Upper lobe of left lung (tissue), 6 donors: ENCODE measurements at regions not wholly inside any gene's neighbourhood (a gene's known extent, or its start where the extent isn't known, plus 50 kb on each side); places are given as distances from the start of the nearest gene placed in this dataset.

Experiments used
- ATAC-seq, 2 donors: fragments of 200-7000 bp; cut with Tn5 transposase; one replicate each; pipeline ENCODE4 v1.9.1; 2022; ENCODE audit warnings: mild to moderate bottlenecking in 2 of 2, moderate library complexity in 2 of 2; ENCODE audit not compliant: low FRiP score in 2 of 2
- DNase-seq, 2 donors: peaks; one replicate each; pipeline ENCODE4 v3.0.0-alpha.2; 2019 to 2020
- H3K27ac ChIP-seq, 4 donors: fragments of 200-600 bp; sonication (generic); one replicate each; pipeline ENCODE4 v1.5.1; 2016 to 2019
- H3K27me3 ChIP-seq, 4 donors: fragments of 200-600 bp; sonication (generic); one replicate each; pipeline ENCODE4 v1.5.1; 2017 to 2019
- H3K36me3 ChIP-seq, 4 donors: fragments of 200-600 bp; sonication (generic); one replicate each; pipeline ENCODE4 v1.5.1; 2016 to 2019
- H3K4me1 ChIP-seq, 4 donors: fragments of 200-600 bp; sonication (generic); one replicate each; pipeline ENCODE4 v1.5.1; 2018 to 2019
- H3K4me3 ChIP-seq, 4 donors: fragments of 200-600 bp; sonication (generic); one replicate each; pipeline ENCODE4 v1.5.1; 2017 to 2019; ENCODE audit warnings: mild to moderate bottlenecking in 2 of 4, moderate library complexity in 1 of 4
- H3K9me3 ChIP-seq, 4 donors: fragments of 200-600 bp; sonication (generic); one replicate each; pipeline ENCODE4 v1.5.1; 2018 to 2019
- EP300 ChIP-seq, 4 donors: sonication (generic); formaldehyde crosslinking; IDR thresholded peaks; one replicate each; pipeline ENCODE4 v1.5.1; 2017; ENCODE audit warnings: antibody characterized with exemption in 4 of 4, control low read depth in 2 of 4
- POLR2A ChIP-seq, 4 donors: fragments of 450-650 bp; IDR thresholded peaks; one replicate each; pipeline ENCODE4 v1.5.1; 2016 to 2017; ENCODE audit warnings: antibody characterized with exemption in 4 of 4, mild to moderate bottlenecking in 2 of 4
- POLR2AphosphoS5 ChIP-seq, 2 donors: sonication (generic); formaldehyde crosslinking; IDR thresholded peaks; one replicate each; pipeline ENCODE4 v1.5.1; 2017; ENCODE audit warnings: antibody characterized with exemption in 2 of 2
- WGBS, 2 donors: methylation state at CpG; one replicate each; pipeline ENCODE4 v1.1.5; 2017 to 2018; 5-methylcytosine and 5-hydroxymethylcytosine counted together
- TF ChIP-seq, protein P1 (sequence below), 6 experiments: fragments of 450-650 bp in 4 of 6; fragments of 200-600 bp in 2 of 6; sonication (generic) in 2 of 6; IDR thresholded peaks; one replicate each; pipeline ENCODE4 v1.5.1; 2016 to 2019; ENCODE audit warnings: antibody characterized with exemption in 6 of 6
- donor health status: DM: no; HTN: no; CAD: no; lungs with moderate emphysema.
- donor health status: DM: no; HTN: yes; CAD: no; lungs with severe emphysema.

DNA sequence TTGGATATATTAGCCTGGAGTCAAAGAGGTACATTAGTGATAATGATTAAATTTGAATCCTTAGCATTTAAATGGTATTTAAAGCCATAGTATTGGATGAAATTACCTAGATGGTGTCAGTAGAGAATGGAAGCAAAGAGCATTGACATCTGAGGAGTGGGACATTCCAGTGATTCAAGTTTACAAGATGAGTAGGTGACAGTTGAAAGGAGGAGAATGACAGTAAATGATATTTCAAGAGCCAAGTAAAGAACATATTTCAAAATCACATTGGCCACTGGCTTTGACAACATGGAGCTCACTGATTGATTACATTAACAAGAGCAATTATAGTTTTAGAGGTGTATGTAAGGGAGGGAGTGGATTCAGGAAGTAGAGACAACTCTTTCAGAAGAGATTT, 93.9 kb upstream of the MEF2C start:
- Histone ChIP-seq H3K27me3 (no peaks in the 10 kb centered on the region), H3K9me3 (no peaks in the 10 kb centered on the region), H3K4me1 (no peaks in the 10 kb centered on the region), H3K4me3 (no peak overlapping the region), H3K36me3 (no peaks in the 10 kb centered on the region), H3K27ac (no peak overlapping the region)
- ATAC-seq, result no peak
- no peak for DNase-seq
- TF ChIP-seq, protein P1, sequence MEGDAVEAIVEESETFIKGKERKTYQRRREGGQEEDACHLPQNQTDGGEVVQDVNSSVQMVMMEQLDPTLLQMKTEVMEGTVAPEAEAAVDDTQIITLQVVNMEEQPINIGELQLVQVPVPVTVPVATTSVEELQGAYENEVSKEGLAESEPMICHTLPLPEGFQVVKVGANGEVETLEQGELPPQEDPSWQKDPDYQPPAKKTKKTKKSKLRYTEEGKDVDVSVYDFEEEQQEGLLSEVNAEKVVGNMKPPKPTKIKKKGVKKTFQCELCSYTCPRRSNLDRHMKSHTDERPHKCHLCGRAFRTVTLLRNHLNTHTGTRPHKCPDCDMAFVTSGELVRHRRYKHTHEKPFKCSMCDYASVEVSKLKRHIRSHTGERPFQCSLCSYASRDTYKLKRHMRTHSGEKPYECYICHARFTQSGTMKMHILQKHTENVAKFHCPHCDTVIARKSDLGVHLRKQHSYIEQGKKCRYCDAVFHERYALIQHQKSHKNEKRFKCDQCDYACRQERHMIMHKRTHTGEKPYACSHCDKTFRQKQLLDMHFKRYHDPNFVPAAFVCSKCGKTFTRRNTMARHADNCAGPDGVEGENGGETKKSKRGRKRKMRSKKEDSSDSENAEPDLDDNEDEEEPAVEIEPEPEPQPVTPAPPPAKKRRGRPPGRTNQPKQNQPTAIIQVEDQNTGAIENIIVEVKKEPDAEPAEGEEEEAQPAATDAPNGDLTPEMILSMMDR (IDR thresholded peaks at IDR 0.05), result no peak
- TF ChIP-seq POLR2AphosphoS5 (IDR thresholded peaks at IDR 0.05), result no peak
- no peak for TF ChIP-seq POLR2A (IDR thresholded peaks at IDR 0.05)
- no peak for TF ChIP-seq EP300 (IDR thresholded peaks at IDR 0.05)

DNA sequence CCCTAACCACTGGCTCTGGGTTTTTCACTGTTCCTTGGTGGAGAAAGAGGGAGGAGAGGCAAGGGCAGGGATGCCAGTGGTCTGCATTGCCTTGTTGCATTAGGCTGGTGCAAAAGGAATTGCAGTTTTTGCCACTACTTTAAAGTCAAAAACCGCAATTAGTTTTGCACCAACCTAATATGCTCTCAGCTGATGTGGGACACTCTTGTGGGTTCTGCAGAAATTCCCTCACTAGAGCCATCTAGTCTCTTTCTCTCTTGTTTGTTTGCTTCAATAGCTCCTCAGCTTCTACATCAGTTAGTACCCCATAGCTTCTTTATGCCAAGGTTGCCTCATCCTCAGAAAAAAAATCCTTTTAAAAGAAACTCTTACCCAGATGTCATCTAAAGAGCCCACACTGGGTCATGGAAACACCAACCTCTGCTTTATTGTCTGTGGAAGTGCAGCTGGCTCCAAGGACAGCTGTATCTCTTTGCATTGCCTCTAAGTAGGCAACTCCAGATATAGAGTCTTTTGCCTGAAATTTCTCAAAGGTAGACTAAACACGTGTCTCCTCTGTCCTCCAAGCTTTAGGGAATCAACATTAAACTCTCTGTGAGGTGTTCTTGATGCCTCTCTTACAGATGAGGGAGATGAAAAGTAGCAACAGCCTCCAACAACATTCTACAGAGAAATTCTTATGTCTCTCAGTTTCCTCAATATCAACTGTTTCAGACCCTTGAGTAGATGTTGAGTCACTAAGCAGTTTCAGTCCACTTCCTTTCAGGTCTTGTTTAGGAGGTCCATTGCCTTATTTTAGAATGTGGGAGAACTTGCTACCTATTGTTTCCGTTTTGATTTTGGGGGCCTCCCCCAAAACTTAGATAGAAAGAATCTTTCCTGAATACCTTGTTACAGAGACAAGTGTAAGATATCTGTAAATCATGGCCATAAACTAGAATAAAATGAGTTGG, 84.9 kb upstream of the MEF2C start:
- no peaks in the 10 kb centered on the region for H3K9me3 ChIP-seq
- H3K27ac ChIP-seq, result no peak overlapping the region
- ATAC-seq (no peak), DNase-seq (no peak)
- H3K36me3 ChIP-seq, result no peaks in the 10 kb centered on the region
- TF ChIP-seq POLR2A (IDR thresholded peaks at IDR 0.05) (no peak), EP300 (IDR thresholded peaks at IDR 0.05) (no peak), POLR2AphosphoS5 (IDR thresholded peaks at IDR 0.05) (no peak)
- TF ChIP-seq, protein P1 (IDR thresholded peaks at IDR 0.05), result no peak
- no peak overlapping the region for H3K4me3 ChIP-seq
- no peaks in the 10 kb centered on the region for H3K4me1 ChIP-seq
- H3K27me3 ChIP-seq, result no peaks in the 10 kb centered on the region
- WGBS, 2 donors, result 91 to 93% methylated on average over 3 of the region's 3 CpGs

DNA sequence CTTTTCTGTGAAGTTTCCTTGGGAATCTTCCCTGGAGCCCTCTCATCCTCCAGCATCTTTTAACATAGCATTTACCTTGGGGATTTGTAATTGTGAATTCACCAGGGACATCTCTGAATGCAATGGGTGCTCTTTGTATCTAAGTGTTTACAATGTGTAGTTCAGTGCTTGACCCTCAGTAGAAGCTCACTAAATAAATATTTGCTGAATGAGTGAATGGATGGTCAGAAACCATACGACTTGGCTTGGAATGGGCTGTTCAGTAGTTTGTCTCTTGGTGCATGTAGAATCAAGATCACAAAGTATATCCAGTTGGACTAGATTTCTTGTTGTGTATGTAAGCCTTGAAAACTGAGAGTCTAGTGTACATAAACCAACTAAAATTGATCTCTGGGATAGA, 81.8 kb upstream of the MEF2C start:
- Histone ChIP-seq H3K4me3 (no peak overlapping the region), H3K36me3 (no peaks in the 10 kb centered on the region), H3K9me3 (no peaks in the 10 kb centered on the region), H3K4me1 (no peaks in the 10 kb centered on the region), H3K27me3 (no peaks in the 10 kb centered on the region), H3K27ac (no peak overlapping the region)
- no peak for TF ChIP-seq EP300 (IDR thresholded peaks at IDR 0.05)
- TF ChIP-seq, protein P1 (IDR thresholded peaks at IDR 0.05), result no peak
- TF ChIP-seq POLR2AphosphoS5 (IDR thresholded peaks at IDR 0.05), result no peak
- TF ChIP-seq POLR2A (IDR thresholded peaks at IDR 0.05), result no peak
- 64 to 74% methylated on average over 1 of the region's 1 CpG for WGBS, 2 donors
- ATAC-seq (no peak), DNase-seq (no peak)

DNA sequence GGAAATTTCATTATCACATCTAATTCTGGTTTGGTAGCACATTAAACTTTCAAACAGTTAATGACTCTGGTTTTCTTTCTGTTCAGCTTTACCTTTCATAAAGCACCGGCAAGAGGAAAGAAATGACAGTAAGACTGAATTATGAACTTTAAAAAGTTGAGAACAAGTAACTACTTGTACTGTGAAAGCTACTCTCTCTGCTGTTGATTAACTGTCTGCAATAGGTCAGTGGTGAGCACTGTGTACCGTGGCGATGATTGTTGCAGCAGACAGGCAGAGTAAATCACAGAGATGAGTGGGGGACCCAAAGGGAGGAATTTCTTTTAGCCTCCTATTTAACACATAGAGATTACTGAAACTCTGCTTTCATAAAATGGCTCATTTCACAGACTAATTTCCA, 74.0 kb upstream of the MEF2C start:
- TF ChIP-seq, protein P1 (IDR thresholded peaks at IDR 0.05), result no peak
- TF ChIP-seq EP300 (IDR thresholded peaks at IDR 0.05), result no peak
- no peak for TF ChIP-seq POLR2A (IDR thresholded peaks at IDR 0.05)
- no peak for TF ChIP-seq POLR2AphosphoS5 (IDR thresholded peaks at IDR 0.05)
- WGBS, 2 donors, result 69 to 71% methylated on average over 3 of the region's 3 CpGs
- no peak overlapping the region for H3K27ac ChIP-seq

DNA sequence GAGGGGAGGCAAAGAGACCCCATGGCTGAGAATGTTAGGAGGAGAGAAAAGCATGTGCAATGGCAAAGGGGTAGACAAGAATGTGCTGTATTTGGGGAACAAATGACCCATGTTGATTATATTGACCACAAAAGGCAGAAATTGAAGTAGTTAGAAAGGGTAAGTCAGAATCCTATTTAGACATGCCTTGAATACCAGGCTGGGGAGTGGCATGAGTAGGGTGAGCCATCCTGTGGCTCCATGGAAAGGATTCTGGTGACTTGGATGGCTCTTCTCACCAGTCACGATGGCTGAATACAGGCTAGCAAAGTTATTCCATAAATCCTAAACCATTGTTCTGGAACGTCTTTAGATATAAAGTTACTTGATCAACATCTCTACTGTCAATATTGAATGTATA, 73.4 kb upstream of the MEF2C start:
- Histone ChIP-seq H3K36me3 (no peaks in the 10 kb centered on the region), H3K9me3 (no peaks in the 10 kb centered on the region), H3K4me3 (no peak overlapping the region), H3K27me3 (no peaks in the 10 kb centered on the region), H3K4me1 (no peaks in the 10 kb centered on the region), H3K27ac (no peak overlapping the region)
- WGBS, 2 donors, result 72 to 79% methylated on average over 2 of the region's 2 CpGs
- TF ChIP-seq POLR2AphosphoS5 (IDR thresholded peaks at IDR 0.05) (no peak), POLR2A (IDR thresholded peaks at IDR 0.05) (no peak), EP300 (IDR thresholded peaks at IDR 0.05) (no peak)
- TF ChIP-seq, protein P1 (IDR thresholded peaks at IDR 0.05), result no peak
- DNase-seq, result no peak
- no peak for ATAC-seq

More for the DNA sequence above, 74.0 kb upstream of the MEF2C start:
- H3K4me1 ChIP-seq, result no peaks in the 10 kb centered on the region
- no peak for DNase-seq
- no peak for ATAC-seq
- H3K4me3 ChIP-seq, result no peak overlapping the region
- H3K27me3 ChIP-seq, result no peaks in the 10 kb centered on the region
- H3K36me3 ChIP-seq, result no peaks in the 10 kb centered on the region
- H3K9me3 ChIP-seq, result no peaks in the 10 kb centered on the region
